GM18861 (cell line): ENCODE measurements at regions not wholly inside any gene's neighbourhood (a gene's known extent, or its start where the extent isn't known, plus 50 kb on each side); places are given as distances from the start of the nearest gene placed in this dataset.

Experiments used
- ATAC-seq: cut with Tn5 transposase; IDR thresholded peaks from one replicate; pipeline ENCODE4 v1.9.1; 2021; ENCODE audit not compliant: unreplicated experiment

DNA sequence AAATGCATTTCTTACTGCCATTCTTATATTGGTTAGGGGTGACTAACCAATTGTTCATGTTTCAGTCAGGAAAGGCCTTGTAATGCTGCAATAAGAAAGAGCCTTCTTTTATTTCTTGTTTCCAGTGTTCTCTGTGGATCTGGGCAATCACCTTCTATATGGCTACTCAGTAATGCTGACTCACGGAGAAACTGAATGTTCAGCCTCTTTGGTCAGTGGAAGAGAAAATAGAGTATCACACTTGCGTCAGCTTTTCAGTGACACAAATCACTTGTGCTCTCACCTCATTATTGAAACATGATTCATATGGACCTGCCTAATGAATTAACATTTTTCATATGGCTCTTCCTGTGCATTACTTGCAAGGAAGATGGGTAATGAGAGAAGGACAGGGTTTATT lies 243.9 kb upstream of the POT1 start:
- no peak for ATAC-seq

- ATAC-seq, result no peak
Measured at GRCh38 chr7:125169088-125169487, 239.5 kb upstream of the POT1 start.

DNA sequence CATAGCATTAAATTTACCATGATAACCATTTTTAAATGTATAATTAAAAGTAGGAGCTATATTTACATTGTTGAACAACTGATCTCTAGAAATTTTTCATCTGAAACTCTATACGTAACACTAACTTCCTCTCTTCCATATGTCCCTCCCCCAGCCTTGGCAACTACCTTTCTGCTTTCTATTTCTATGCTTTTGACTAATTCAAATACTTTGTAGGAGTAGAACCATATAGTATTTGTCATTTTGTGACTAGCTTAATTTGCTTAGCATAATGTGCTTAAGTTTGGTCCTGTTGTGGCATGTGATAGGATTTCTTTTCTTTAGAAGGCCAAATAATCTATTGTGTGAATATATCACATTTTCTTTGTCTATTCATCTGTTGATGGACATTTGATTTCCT lies 225.3 kb upstream of the POT1 start:
- no peak for ATAC-seq

- no peak for ATAC-seq
Measured at GRCh38 chr7:125149151-125149550, 219.5 kb upstream of the POT1 start.

- ATAC-seq, result no peak
Measured at GRCh38 chr7:125147047-125147446, 217.4 kb upstream of the POT1 start.

GRCh38 chr7:125136755-125137532 lies 207.3 kb upstream of the POT1 start:
- ATAC-seq, result no peak

DNA sequence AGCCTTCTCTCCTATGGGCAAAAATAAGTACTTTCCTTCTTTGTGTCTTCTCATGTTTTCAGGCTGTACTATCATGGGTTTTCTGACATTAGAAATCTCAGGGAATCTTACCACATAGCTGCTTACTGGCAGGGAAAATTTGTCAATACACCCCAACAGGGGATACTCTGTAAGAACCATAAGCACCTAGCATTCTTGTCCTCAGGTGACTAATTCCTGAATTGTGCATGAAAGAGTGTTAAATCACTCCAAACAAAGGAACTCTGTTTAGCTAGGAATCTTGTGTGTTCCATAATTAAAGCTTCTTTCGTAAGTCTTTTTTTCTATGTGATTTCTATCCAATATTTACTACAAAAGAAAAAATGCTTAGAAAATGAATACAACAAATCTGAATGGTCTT lies 206.7 kb upstream of the POT1 start:
- ATAC-seq, result no peak

GRCh38 chr7:125130173-125130572 lies 200.5 kb upstream of the POT1 start:
- no peak for ATAC-seq

DNA sequence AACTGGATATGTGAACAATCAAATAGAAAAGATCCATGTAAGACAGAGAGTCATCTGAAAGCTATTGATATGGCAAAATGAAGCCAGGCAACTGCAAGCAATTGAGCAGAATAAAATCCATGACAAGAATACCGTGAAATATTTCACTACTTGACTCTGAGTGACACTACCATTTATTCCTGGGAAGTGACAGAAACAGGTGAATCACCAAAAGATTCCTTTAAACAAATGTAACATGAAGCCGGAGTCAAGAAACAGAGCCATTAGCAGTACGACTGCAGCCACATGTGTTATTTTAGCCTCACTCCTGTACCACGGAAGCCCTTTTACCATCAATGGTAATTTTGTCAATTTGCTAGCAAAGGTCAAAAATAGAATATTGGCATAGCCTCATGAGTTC lies 197.7 kb upstream of the POT1 start:
- no peak for ATAC-seq

- no peak for ATAC-seq
Measured at GRCh38 chr7:125126376-125126775, 196.8 kb upstream of the POT1 start.

DNA sequence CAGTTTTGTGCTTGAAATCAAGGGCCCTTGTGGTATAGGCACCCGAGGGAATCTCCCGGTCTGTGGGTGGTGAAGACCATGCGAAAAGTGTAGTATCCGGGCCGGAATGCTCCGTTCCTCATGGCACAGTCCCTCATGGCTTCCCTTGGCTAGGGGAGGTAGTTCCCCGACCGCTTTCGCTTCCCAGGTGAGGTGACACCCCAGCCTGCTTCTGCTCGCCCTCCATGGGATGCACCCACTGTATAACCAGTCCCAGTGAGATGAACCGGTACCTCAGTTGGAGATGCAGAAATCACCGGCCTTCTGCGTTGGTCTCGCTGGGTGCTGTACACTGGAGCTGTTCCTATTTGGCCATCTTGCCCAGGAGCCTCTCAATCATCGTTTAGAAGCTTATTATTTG lies 195.7 kb upstream of the POT1 start:
- ATAC-seq, result no peak

- no peak for ATAC-seq
Measured at GRCh38 chr7:125122173-125122572, 192.5 kb upstream of the POT1 start.

GRCh38 chr7:125119559-125120115 lies 190.0 kb upstream of the POT1 start:
- ATAC-seq, result no peak

DNA sequence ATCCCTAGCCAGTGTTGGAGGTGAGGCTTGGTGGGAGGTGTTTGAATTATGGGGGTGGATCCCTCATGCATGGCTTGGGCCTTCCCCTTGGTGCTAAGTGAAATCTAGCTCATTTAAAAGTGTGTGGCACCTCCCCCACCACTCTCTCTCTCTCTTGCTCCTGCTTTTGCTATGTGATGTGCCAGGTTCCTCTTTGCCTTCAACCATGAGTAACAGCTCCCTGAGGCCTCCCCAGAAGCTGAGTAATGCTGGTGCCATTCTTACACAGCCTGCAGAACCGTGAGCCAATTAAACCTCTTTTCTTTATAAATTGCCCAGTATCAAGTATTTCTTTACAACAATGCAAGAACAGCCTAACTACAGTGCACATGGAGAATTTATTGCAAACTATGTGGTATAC lies 188.8 kb upstream of the POT1 start:
- no peak for ATAC-seq

GRCh38 chr7:125112850-125113249 lies 183.2 kb upstream of the POT1 start:
- ATAC-seq, result no peak

DNA sequence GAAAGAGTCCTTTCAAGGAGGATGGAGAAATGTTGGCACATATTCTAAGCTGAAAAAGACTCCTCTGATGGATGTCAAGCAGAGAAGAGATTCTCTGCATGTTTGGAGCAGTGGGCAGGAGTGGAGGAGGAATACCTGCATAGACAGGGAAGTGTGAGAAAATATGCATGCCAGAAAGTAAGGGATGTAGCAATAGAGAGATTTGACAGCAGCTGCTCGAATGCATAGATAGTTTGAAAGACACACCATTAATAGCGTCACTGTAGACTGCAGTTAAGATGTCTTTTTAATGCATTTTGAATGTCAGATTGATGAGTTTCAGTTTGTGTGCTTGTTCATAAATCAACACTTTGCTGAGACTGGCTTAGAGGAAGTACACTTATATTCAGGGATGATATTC lies 169.9 kb upstream of the POT1 start:
- ATAC-seq, result no peak

DNA sequence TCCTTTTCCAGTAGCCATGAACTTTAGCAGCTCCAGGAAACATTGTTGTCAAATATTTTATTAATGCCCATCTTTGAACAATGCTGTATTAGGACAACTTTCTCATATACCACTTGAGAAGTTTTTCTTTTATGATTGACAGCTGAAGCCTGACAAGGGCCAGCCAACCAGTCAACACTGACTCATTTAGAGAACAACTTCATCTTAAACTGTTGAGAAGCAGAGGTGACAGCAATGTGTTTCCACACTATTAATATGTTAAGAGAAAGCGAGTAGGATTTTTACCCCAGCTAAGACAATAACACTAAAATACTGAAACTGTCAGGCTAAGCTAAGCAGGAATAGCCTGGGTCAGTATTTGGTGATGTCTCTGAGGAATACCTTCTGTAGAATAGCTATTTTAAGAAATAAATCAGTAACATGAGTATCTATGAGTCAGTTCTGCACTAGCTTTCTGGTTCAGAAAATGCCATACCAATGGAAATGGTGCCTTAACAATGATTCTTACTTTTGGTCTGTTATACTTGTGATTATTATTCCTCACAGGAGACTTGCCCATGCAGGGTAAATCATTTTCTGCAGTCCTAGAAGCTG lies 168.8 kb upstream of the POT1 start:
- ATAC-seq, result peak; percentile 91

- ATAC-seq, result no peak
Measured at GRCh38 chr7:125090596-125090995, 161.0 kb upstream of the POT1 start.

DNA sequence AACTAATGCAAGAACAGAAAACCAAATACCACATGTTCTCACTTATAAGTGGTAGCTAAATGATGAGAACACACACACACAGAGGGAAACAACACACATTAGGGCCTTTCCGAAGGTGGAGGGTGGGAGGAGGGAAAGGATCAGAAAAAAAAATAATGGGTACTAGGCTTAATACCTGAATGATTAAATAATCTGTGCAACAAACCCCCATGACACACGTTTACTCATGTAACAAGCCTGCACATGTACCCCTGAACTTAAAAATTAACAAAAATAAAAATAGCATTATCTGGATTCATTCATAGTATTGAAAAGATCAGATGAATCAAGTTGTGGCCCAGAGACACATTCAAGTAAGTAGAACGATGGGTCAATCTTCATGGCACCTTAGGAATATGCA lies 159.5 kb upstream of the POT1 start:
- ATAC-seq, result no peak

GRCh38 chr7:125088555-125088954 lies 158.9 kb upstream of the POT1 start:
- ATAC-seq, result no peak

- no peak for ATAC-seq
Measured at GRCh38 chr7:125085084-125085483, 155.5 kb upstream of the POT1 start.

DNA sequence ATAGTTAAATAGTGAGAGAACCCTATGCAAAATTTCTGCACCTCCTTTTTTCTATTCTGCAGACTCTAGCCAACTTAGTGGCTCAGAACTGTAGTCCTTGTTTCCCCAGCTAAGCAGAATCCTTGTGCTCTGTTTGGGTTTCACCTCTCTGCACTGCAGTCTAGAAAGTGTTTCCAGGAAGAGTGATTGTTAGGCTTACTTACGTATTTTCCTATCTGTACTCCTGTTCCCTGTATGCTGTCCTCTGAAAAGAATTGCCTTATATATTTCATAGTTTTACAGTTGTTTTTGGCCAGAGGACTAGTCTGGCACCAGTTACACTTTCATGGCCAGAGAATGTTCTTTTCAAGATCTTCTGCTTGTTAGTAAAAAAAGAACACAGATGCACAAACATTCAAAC lies 154.6 kb upstream of the POT1 start:
- no peak for ATAC-seq

- ATAC-seq, result no peak
Measured at GRCh38 chr7:125074141-125074540, 144.5 kb upstream of the POT1 start.
